HEK293 (cell line): ENCODE measurements at regions not wholly inside any gene's neighbourhood (a gene's known extent, or its start where the extent isn't known, plus 50 kb on each side); places are given as distances from the start of the nearest gene placed in this dataset.

Experiments
- CTCF ChIA-PET: fragments of 350-600 bp; formaldehyde crosslinking; extraction: SDS; loops from one replicate; lab custom pipeline; 2021; ENCODE audit warnings: antibody characterized with exemption; lab: Yijun Ruan, JAX
- POLR2A ChIA-PET: fragments of 300-600 bp; formaldehyde crosslinking; extraction: SDS; loops from one replicate; lab custom pipeline; 2020; ENCODE audit warnings: antibody characterized with exemption, inconsistent platforms; lab: Yijun Ruan, JAX
- H3K27ac ChIP-seq: fragments of 200-500 bp; sonication (Bioruptor generic); 2 replicates; pipeline ENCODE4 v1.5.1; 2014; ENCODE audit warnings: low read depth, low read length, control low read depth, inconsistent platforms; ENCODE audit errors: extremely low read depth
- H3K36me3 ChIP-seq, 2 experiments: fragments of 200-500 bp in 1 of 2; sonication (Bioruptor generic) in 1 of 2; 1 replicate in 1 of 2; 2 replicates in 1 of 2; pipeline ENCODE4 v1.5.1; 2014 to 2017; ENCODE audit warnings: inconsistent platforms in 2 of 2, low read length in 2 of 2; ENCODE audit not compliant: control insufficient read depth in 2 of 2, insufficient read depth in 1 of 2
- H3K4me1 ChIP-seq: fragments of 200-500 bp; sonication (Bioruptor generic); 2 replicates; pipeline ENCODE4 v1.5.1; 2014; ENCODE audit warnings: mild to moderate bottlenecking, low read length, inconsistent platforms; ENCODE audit not compliant: control insufficient read depth, insufficient read depth
- H3K4me3 ChIP-seq: 2 replicates; pipeline ENCODE4 v1.5.1; 2011; ENCODE audit warnings: low read depth, mild to moderate bottlenecking, control low read depth, low read length, moderate library complexity
- H3K9me3 ChIP-seq: fragments of 200-500 bp; sonication (Bioruptor generic); 2 replicates; pipeline ENCODE4 v1.5.1; 2014; ENCODE audit warnings: low read depth, low read length, inconsistent platforms; ENCODE audit not compliant: control insufficient read depth, insufficient read depth
- FEZF1 ChIP-seq: fragments of 450-650 bp; formaldehyde crosslinking; IDR thresholded peaks from 2 replicates; pipeline ENCODE4 v1.5.1; 2016; ENCODE audit warnings: missing biosample characterization, missing genetic modification characterization
- REPIN1 ChIP-seq: fragments of 450-650 bp; formaldehyde crosslinking; IDR thresholded peaks from 2 replicates; pipeline ENCODE4 v1.5.1; 2017; ENCODE audit warnings: missing biosample characterization, missing genetic modification characterization, low read depth
- SP2 ChIP-seq: fragments of 450-650 bp; formaldehyde crosslinking; IDR thresholded peaks from 2 replicates; pipeline ENCODE4 v1.5.1; 2016; ENCODE audit warnings: missing biosample characterization, missing genetic modification characterization
- ZBTB48 ChIP-seq: fragments of 450-650 bp; formaldehyde crosslinking; IDR thresholded peaks from 2 replicates; pipeline ENCODE4 v1.5.1; 2016; ENCODE audit warnings: missing biosample characterization, missing genetic modification characterization
- ZBTB8A ChIP-seq: fragments of 450-650 bp; formaldehyde crosslinking; IDR thresholded peaks from 2 replicates; pipeline ENCODE4 v1.5.1; 2016; ENCODE audit warnings: missing biosample characterization, missing genetic modification characterization
- ZFP3 ChIP-seq: fragments of 450-650 bp; formaldehyde crosslinking; IDR thresholded peaks from 2 replicates; pipeline ENCODE4 v1.5.1; 2016; ENCODE audit warnings: low read depth, missing biosample characterization, missing genetic modification characterization
- ZFP37 ChIP-seq: fragments of 450-650 bp; formaldehyde crosslinking; IDR thresholded peaks from 2 replicates; pipeline ENCODE4 v1.5.1; 2016; ENCODE audit warnings: missing biosample characterization, missing genetic modification characterization
- ZIC2 ChIP-seq: fragments of 450-650 bp; formaldehyde crosslinking; IDR thresholded peaks from 2 replicates; pipeline ENCODE4 v1.5.1; 2016; ENCODE audit warnings: missing biosample characterization, missing genetic modification characterization
- ZNF133 ChIP-seq: fragments of 450-650 bp; formaldehyde crosslinking; IDR thresholded peaks from 2 replicates; pipeline ENCODE4 v1.5.1; 2016; ENCODE audit warnings: missing biosample characterization, missing genetic modification characterization
- ZNF175 ChIP-seq: fragments of 450-650 bp; formaldehyde crosslinking; IDR thresholded peaks from 2 replicates; pipeline ENCODE4 v1.5.1; 2016; ENCODE audit warnings: missing biosample characterization, missing genetic modification characterization
- ZNF239 ChIP-seq: fragments of 450-650 bp; formaldehyde crosslinking; IDR thresholded peaks from 2 replicates; pipeline ENCODE4 v1.5.1; 2016; ENCODE audit warnings: missing biosample characterization, missing genetic modification characterization
- ZNF274 ChIP-seq, 2 experiments: fragments of 200-500 bp in 1 of 2; fragments of 450-650 bp in 1 of 2; sonication (Bioruptor generic) in 1 of 2; formaldehyde crosslinking in 1 of 2; IDR thresholded peaks; 2 replicates each; pipeline versions ENCODE4 v1.5.1 to v1.6.1; 2014 to 2016; ENCODE audit warnings: borderline replicate concordance in 1 of 2, inconsistent platforms in 1 of 2, low read length in 1 of 2, missing biosample characterization in 1 of 2, missing genetic modification characterization in 1 of 2
- ZNF292 ChIP-seq: fragments of 450-650 bp; formaldehyde crosslinking; IDR thresholded peaks from 2 replicates; pipeline ENCODE4 v1.5.1; 2016; ENCODE audit warnings: low read depth, missing biosample characterization, missing genetic modification characterization, borderline replicate concordance
- ZNF433 ChIP-seq: fragments of 450-650 bp; formaldehyde crosslinking; IDR thresholded peaks from 2 replicates; pipeline ENCODE4 v1.5.1; 2016; ENCODE audit warnings: missing biosample characterization, missing genetic modification characterization, low read depth
- ZNF548 ChIP-seq: fragments of 450-650 bp; formaldehyde crosslinking; IDR thresholded peaks from 2 replicates; pipeline ENCODE4 v1.5.1; 2016; ENCODE audit warnings: missing biosample characterization, missing genetic modification characterization
- ZNF549 ChIP-seq: fragments of 450-650 bp; IDR thresholded peaks from 2 replicates; pipeline ENCODE4 v1.5.1; 2018; ENCODE audit warnings: missing biosample characterization, missing genetic modification characterization, mild to moderate bottlenecking, inconsistent platforms, moderate library complexity
- ZNF768 ChIP-seq: fragments of 450-650 bp; formaldehyde crosslinking; IDR thresholded peaks from 2 replicates; pipeline ENCODE4 v1.5.1; 2018; ENCODE audit warnings: missing biosample characterization, mild to moderate bottlenecking, missing genetic modification characterization
- ZNF785 ChIP-seq: fragments of 450-650 bp; formaldehyde crosslinking; IDR thresholded peaks from 2 replicates; pipeline ENCODE4 v1.5.1; 2016; ENCODE audit warnings: missing biosample characterization, missing genetic modification characterization
- ZNF843 ChIP-seq: fragments of 450-650 bp; formaldehyde crosslinking; IDR thresholded peaks from 2 replicates; pipeline ENCODE4 v1.5.1; 2016; ENCODE audit warnings: missing biosample characterization, missing genetic modification characterization
- TF ChIP-seq, protein P1 (sequence below): fragments of 450-650 bp; formaldehyde crosslinking; IDR thresholded peaks from 2 replicates; pipeline ENCODE4 v1.5.1; 2016; ENCODE audit warnings: missing biosample characterization, missing genetic modification characterization
- TF ChIP-seq, protein P2 (sequence below): fragments of 450-650 bp; formaldehyde crosslinking; IDR thresholded peaks from 2 replicates; pipeline ENCODE4 v1.5.1; 2016; ENCODE audit warnings: missing biosample characterization, missing genetic modification characterization
- TF ChIP-seq, protein P3 (sequence below): fragments of 450-650 bp; IDR thresholded peaks from 2 replicates; pipeline ENCODE4 v1.5.1; 2018; ENCODE audit warnings: missing biosample characterization, mild to moderate bottlenecking, missing genetic modification characterization
- TF ChIP-seq, protein P4 (sequence below): fragments of 450-650 bp; formaldehyde crosslinking; IDR thresholded peaks from 2 replicates; pipeline ENCODE4 v1.5.1; 2016; ENCODE audit warnings: missing biosample characterization, missing genetic modification characterization

DNA sequence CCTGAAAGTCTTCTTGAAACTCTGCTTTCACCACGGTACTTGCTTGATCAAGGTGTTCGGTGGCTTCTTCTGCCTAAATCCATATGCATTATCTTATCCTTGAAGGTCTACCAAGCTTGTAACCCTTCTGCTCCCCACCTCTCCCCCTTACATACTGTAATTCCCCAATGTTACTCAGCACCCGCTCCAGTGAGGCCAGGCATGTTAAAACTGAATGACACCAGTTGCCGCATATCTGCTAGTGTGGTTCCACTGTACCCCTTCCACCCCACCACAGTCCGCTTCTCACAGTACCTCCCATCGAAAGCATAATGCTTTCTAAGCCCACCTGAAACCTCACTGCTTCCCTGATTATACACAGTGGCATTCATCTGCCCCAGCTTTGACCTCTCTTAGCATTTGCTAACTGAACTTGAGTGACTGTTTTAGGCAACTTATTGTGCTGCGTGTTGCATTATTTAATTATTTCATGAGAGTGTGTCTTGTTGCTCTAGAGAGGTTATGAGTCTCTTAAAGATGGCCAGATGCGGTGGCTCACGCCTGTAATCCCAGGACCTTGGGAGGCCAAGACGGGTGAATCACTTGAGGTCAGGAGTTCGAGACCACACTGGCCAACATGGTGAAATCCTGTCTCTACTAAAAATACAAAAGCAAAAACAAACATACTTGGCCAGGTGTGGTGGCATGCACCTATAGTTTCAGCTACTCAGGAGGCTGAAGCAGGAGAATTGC lies 87.6 kb upstream of the MBNL2 start:
- Histone ChIP-seq H3K4me1 (no peaks in the 10 kb centered on the region), H3K9me3 (no peaks in the 10 kb centered on the region), H3K4me3 (no peak overlapping the region), H3K36me3 (no peaks in the 10 kb centered on the region), H3K27ac (no peak overlapping the region)
- TF ChIP-seq, protein P1, sequence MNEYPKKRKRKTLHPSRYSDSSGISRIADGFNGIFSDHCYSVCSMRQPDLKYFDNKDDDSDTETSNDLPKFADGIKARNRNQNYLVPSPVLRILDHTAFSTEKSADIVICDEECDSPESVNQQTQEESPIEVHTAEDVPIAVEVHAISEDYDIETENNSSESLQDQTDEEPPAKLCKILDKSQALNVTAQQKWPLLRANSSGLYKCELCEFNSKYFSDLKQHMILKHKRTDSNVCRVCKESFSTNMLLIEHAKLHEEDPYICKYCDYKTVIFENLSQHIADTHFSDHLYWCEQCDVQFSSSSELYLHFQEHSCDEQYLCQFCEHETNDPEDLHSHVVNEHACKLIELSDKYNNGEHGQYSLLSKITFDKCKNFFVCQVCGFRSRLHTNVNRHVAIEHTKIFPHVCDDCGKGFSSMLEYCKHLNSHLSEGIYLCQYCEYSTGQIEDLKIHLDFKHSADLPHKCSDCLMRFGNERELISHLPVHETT = no peak
- ChIA-PET POLR2A (no interaction called here), CTCF (no interaction called here)

DNA sequence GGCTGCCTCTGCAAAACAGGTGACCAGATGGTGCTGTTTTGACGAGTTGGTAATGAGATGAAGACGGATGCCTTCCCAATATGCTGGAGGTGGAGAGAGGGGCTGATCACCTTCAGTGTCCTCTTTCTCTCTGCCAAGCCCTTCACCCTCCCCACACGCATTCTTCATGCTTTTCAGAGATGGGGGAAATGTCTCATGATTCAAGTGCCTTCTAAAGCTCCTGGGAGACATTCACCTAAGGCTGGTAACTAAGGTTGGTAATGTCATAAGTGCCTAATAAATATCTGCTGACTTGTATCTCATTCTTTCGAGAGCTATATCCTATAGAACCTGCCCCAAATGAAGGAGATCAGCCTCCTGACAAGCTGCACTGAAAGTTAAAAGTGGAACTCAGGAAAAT lies 86.2 kb upstream of the MBNL2 start:
- no peak for TF ChIP-seq ZNF133 (tag by site-specific recombination)
- TF ChIP-seq ZNF843 (tag by site-specific recombination) = no peak
- TF ChIP-seq, protein P2, sequence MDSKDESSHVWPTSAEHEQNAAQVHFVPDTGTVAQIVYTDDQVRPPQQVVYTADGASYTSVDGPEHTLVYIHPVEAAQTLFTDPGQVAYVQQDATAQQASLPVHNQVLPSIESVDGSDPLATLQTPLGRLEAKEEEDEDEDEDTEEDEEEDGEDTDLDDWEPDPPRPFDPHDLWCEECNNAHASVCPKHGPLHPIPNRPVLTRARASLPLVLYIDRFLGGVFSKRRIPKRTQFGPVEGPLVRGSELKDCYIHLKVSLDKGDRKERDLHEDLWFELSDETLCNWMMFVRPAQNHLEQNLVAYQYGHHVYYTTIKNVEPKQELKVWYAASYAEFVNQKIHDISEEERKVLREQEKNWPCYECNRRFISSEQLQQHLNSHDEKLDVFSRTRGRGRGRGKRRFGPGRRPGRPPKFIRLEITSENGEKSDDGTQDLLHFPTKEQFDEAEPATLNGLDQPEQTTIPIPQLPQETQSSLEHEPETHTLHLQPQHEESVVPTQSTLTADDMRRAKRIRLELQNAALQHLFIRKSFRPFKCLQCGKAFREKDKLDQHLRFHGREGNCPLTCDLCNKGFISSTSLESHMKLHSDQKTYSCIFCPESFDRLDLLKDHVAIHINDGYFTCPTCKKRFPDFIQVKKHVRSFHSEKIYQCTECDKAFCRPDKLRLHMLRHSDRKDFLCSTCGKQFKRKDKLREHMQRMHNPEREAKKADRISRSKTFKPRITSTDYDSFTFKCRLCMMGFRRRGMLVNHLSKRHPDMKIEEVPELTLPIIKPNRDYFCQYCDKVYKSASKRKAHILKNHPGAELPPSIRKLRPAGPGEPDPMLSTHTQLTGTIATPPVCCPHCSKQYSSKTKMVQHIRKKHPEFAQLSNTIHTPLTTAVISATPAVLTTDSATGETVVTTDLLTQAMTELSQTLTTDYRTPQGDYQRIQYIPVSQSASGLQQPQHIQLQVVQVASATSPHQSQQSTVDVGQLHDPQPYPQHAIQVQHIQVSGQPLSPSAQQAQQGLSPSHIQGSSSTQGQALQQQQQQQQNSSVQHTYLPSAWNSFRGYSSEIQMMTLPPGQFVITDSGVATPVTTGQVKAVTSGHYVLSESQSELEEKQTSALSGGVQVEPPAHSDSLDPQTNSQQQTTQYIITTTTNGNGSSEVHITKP (tag by site-specific recombination) = no peak
- no peak for TF ChIP-seq ZNF175 (tag by site-specific recombination)
- TF ChIP-seq ZNF239 (tag by site-specific recombination) = no peak
- no peak for TF ChIP-seq REPIN1 (tag by site-specific recombination)
- TF ChIP-seq, protein P3, sequence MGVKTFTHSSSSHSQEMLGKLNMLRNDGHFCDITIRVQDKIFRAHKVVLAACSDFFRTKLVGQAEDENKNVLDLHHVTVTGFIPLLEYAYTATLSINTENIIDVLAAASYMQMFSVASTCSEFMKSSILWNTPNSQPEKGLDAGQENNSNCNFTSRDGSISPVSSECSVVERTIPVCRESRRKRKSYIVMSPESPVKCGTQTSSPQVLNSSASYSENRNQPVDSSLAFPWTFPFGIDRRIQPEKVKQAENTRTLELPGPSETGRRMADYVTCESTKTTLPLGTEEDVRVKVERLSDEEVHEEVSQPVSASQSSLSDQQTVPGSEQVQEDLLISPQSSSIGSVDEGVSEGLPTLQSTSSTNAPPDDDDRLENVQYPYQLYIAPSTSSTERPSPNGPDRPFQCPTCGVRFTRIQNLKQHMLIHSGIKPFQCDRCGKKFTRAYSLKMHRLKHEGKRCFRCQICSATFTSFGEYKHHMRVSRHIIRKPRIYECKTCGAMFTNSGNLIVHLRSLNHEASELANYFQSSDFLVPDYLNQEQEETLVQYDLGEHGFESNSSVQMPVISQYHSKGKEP (tag by site-specific recombination) = no peak
- TF ChIP-seq ZNF548 (tag by site-specific recombination) = no peak
- TF ChIP-seq FEZF1 (tag by site-specific recombination) = no peak
- Histone ChIP-seq H3K4me3 (no peak overlapping the region), H3K36me3 (no peaks in the 10 kb centered on the region), H3K4me1 (0 out of 2 replicates have a peak, but pooled peaks cover under 1% of the 10 kb centered on the region), H3K9me3 (no peaks in the 10 kb centered on the region), H3K27ac (no peak overlapping the region)
- CTCF ChIA-PET = interaction anchor here (0.6 kb wide), 1 partner anchor 12 kb away, joined by 6 read pairs; no protein-coding TSS in a partner anchor
- POLR2A ChIA-PET = no interaction called here

DNA sequence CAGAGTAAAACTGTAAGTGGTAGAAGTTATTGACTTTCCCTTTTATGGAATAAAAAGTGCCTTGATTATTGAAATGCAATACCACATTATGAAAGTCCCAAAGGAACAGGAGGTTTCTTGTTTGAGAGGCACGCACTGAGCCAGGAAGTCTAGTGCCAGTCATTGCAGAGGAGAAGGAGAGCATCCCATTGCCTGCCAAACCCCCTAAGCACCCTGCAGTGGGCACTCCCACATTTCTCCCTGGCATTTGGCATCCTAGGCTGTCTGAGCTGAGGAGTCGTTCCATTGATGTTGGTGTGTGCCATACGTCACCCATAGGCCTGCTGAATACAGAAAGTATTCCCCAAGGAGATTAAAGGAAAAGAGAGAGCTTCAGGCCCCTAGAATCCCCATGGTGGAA lies 85.7 kb upstream of the MBNL2 start:
- Histone ChIP-seq H3K4me1 (0 out of 2 replicates have a peak, but pooled peaks cover 2% of the 10 kb centered on the region), H3K36me3 (no peaks in the 10 kb centered on the region), H3K27ac (no peak overlapping the region), H3K9me3 (no peaks in the 10 kb centered on the region), H3K4me3 (no peak overlapping the region)
- CTCF ChIA-PET = interaction anchor here (0.6 kb wide), 1 partner anchor 13 kb away, joined by 6 read pairs; no protein-coding TSS in a partner anchor
- POLR2A ChIA-PET = no interaction called here
- TF ChIP-seq ZNF843 (tag by site-specific recombination) (no peak), SP2 (no peak), ZNF274 (IDR thresholded peaks at IDR 0.05; ENCODE audit: low read length) (no peak), ZNF274 (tag by site-specific recombination; IDR thresholded peaks at IDR 0.05; ENCODE audit: borderline replicate concordance) (no peak), ZNF133 (tag by site-specific recombination) (no peak), ZIC2 (tag by site-specific recombination) (no peak), ZNF785 (no peak), ZNF433 (tag by site-specific recombination) (no peak), ZBTB48 (no peak), ZNF292 (tag by site-specific recombination) (no peak), ZNF549 (tag by site-specific recombination) (no peak), ZFP37 (no peak), ZNF768 (tag by site-specific recombination) (no peak), ZBTB8A (tag by site-specific recombination) (no peak), ZFP3 (tag by site-specific recombination) (no peak)
- TF ChIP-seq, protein P4, sequence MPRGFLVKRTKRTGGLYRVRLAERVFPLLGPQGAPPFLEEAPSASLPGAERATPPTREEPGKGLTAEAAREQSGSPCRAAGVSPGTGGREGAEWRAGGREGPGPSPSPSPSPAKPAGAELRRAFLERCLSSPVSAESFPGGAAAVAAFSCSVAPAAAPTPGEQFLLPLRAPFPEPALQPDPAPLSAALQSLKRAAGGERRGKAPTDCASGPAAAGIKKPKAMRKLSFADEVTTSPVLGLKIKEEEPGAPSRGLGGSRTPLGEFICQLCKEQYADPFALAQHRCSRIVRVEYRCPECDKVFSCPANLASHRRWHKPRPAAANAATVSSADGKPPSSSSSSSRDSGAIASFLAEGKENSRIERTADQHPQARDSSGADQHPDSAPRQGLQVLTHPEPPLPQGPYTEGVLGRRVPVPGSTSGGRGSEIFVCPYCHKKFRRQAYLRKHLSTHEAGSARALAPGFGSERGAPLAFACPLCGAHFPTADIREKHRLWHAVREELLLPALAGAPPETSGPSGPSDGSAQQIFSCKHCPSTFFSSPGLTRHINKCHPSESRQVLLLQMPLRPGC (tag by site-specific recombination) = no peak
